ENCODE measurements at regions not wholly inside any gene's neighbourhood (a gene's known extent, or its start where the extent isn't known, plus 50 kb on each side); places are given as distances from the start of the nearest gene placed in this dataset.

DNA sequence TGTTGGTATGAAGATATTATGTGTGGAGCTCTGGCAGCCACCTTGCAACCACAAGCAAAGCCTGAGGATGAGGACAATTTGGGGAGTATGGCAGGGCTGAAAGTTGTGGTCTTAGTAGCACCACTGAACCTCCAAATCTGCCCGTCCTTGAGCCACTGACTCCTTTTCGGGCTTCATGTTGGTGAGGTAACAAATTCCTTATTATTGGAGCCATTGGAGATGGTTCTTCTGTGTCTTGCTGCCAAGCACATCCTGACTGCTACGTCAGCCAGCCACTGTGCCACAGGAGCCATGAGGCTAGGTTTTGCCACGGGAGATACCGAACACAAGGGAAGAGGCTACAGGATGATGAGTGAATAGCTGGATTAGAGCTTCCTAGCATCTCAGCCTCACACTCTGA lies 201.6 kb downstream of the BMP7 start:
- TF ChIP-seq POLR2AphosphoS5 (IDR thresholded peaks at IDR 0.05) (no peak), EZH2 (IDR thresholded peaks at IDR 0.05; ENCODE audit: borderline replicate concordance, insufficient read depth, low read length, poor library complexity, severe bottlenecking) (no peak), RAD21 (conservative IDR thresholded peaks at IDR 0.05) (no peak), SMC3 (conservative IDR thresholded peaks at IDR 0.05; ENCODE audit: poor library complexity) (no peak), TAF1 (IDR thresholded peaks at IDR 0.05; ENCODE audit: low read depth) (no peak), MXI1 (conservative IDR thresholded peaks at IDR 0.05; ENCODE audit: poor library complexity, severe bottlenecking) (no peak), EP300 (conservative IDR thresholded peaks at IDR 0.05; ENCODE audit: poor library complexity, severe bottlenecking) (no peak)
- TF ChIP-seq, protein P1, sequence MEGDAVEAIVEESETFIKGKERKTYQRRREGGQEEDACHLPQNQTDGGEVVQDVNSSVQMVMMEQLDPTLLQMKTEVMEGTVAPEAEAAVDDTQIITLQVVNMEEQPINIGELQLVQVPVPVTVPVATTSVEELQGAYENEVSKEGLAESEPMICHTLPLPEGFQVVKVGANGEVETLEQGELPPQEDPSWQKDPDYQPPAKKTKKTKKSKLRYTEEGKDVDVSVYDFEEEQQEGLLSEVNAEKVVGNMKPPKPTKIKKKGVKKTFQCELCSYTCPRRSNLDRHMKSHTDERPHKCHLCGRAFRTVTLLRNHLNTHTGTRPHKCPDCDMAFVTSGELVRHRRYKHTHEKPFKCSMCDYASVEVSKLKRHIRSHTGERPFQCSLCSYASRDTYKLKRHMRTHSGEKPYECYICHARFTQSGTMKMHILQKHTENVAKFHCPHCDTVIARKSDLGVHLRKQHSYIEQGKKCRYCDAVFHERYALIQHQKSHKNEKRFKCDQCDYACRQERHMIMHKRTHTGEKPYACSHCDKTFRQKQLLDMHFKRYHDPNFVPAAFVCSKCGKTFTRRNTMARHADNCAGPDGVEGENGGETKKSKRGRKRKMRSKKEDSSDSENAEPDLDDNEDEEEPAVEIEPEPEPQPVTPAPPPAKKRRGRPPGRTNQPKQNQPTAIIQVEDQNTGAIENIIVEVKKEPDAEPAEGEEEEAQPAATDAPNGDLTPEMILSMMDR (IDR thresholded peaks at IDR 0.05; ENCODE audit: poor library complexity, severe bottlenecking) = no peak
- TF ChIP-seq, protein P2, sequence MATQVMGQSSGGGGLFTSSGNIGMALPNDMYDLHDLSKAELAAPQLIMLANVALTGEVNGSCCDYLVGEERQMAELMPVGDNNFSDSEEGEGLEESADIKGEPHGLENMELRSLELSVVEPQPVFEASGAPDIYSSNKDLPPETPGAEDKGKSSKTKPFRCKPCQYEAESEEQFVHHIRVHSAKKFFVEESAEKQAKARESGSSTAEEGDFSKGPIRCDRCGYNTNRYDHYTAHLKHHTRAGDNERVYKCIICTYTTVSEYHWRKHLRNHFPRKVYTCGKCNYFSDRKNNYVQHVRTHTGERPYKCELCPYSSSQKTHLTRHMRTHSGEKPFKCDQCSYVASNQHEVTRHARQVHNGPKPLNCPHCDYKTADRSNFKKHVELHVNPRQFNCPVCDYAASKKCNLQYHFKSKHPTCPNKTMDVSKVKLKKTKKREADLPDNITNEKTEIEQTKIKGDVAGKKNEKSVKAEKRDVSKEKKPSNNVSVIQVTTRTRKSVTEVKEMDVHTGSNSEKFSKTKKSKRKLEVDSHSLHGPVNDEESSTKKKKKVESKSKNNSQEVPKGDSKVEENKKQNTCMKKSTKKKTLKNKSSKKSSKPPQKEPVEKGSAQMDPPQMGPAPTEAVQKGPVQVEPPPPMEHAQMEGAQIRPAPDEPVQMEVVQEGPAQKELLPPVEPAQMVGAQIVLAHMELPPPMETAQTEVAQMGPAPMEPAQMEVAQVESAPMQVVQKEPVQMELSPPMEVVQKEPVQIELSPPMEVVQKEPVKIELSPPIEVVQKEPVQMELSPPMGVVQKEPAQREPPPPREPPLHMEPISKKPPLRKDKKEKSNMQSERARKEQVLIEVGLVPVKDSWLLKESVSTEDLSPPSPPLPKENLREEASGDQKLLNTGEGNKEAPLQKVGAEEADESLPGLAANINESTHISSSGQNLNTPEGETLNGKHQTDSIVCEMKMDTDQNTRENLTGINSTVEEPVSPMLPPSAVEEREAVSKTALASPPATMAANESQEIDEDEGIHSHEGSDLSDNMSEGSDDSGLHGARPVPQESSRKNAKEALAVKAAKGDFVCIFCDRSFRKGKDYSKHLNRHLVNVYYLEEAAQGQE (IDR thresholded peaks at IDR 0.05; ENCODE audit: borderline replicate concordance) = no peak
